ENCODE measurements at regions not wholly inside any gene's neighbourhood (a gene's known extent, or its start where the extent isn't known, plus 50 kb on each side); places are given as distances from the start of the nearest gene placed in this dataset.

- H3K18ac ChIP-seq (ENCODE audit: insufficient read length, low read depth, low read length) = no peak overlapping the region
- H2BK15ac ChIP-seq (ENCODE audit: low read depth, low read length) = no peak overlapping the region
- H4K8ac ChIP-seq (replicated peaks; ENCODE audit: insufficient read length, low read depth, low read length) = no peak overlapping the region
- H3K27me3 ChIP-seq (ENCODE audit: insufficient read depth, low read length) = no peaks in the 10 kb centered on the region
- no peak overlapping the region for H3K56ac ChIP-seq (ENCODE audit: insufficient read length, low read depth, low read length)
- no peak overlapping the region for H3K14ac ChIP-seq (ENCODE audit: insufficient read depth, low read length)
- no peaks in the 10 kb centered on the region for H3K79me2 ChIP-seq (ENCODE audit: insufficient read depth, low read length)
- no peaks in the 10 kb centered on the region for H4K20me1 ChIP-seq (ENCODE audit: control insufficient read depth, insufficient read depth, insufficient read length)
- no peak overlapping the region for H2BK120ac ChIP-seq (ENCODE audit: low read depth, low read length, poor library complexity, severe bottlenecking)
- no peak for DNase-seq
- H3K36me3 Mint-ChIP-seq (ENCODE audit: insufficient read depth in 1 of 3, low read depth in 3 of 3) = no peaks in the 10 kb centered on the region
- H2BK12ac ChIP-seq (ENCODE audit: insufficient read length, low read depth, low read length) = no peak overlapping the region
- no peak overlapping the region for H3K23ac ChIP-seq (ENCODE audit: insufficient read length, low read depth, low read length)
- no peak overlapping the region for H3K4me3 Mint-ChIP-seq
- H3K4me2 ChIP-seq (ENCODE audit: insufficient read depth, insufficient read length, low read length) = no peak overlapping the region
- H3K27ac ChIP-seq (ENCODE audit: insufficient read length, low read depth, low read length) = no peak overlapping the region
- no peak overlapping the region for H2BK5ac ChIP-seq (ENCODE audit: insufficient read length, low read length)
- no peaks in the 10 kb centered on the region for H3K9me3 Mint-ChIP-seq
- H3K4ac ChIP-seq (ENCODE audit: low read depth, low read length) = no peak overlapping the region
- TF ChIP-seq, protein P1, sequence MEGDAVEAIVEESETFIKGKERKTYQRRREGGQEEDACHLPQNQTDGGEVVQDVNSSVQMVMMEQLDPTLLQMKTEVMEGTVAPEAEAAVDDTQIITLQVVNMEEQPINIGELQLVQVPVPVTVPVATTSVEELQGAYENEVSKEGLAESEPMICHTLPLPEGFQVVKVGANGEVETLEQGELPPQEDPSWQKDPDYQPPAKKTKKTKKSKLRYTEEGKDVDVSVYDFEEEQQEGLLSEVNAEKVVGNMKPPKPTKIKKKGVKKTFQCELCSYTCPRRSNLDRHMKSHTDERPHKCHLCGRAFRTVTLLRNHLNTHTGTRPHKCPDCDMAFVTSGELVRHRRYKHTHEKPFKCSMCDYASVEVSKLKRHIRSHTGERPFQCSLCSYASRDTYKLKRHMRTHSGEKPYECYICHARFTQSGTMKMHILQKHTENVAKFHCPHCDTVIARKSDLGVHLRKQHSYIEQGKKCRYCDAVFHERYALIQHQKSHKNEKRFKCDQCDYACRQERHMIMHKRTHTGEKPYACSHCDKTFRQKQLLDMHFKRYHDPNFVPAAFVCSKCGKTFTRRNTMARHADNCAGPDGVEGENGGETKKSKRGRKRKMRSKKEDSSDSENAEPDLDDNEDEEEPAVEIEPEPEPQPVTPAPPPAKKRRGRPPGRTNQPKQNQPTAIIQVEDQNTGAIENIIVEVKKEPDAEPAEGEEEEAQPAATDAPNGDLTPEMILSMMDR (conservative IDR thresholded peaks at IDR 0.05) = no peak
- no peak overlapping the region for H4K91ac ChIP-seq (ENCODE audit: insufficient read length, low read depth, low read length)
- H2BK20ac ChIP-seq (ENCODE audit: low read depth, low read length, poor library complexity, severe bottlenecking) = no peak overlapping the region
- H3K79me1 ChIP-seq (ENCODE audit: insufficient read depth, low read depth, low read length, poor library complexity, severe bottlenecking) = no peaks in the 10 kb centered on the region
- no peak overlapping the region for H2AK5ac ChIP-seq (ENCODE audit: insufficient read length, low read length)
- no peaks in the 10 kb centered on the region for H3K4me1 ChIP-seq (ENCODE audit: insufficient read depth, low read length)
- H3K9me3 ChIP-seq (ENCODE audit: control insufficient read depth, low read depth, low read length) = no peaks in the 10 kb centered on the region
- peaks cover 1% of the 10 kb centered on the region; the same call in 1 of the 2 replicates for H3K27me3 Mint-ChIP-seq (ENCODE audit: low read depth)
- H3K23me2 ChIP-seq (ENCODE audit: insufficient read length, low read depth, low read length, poor library complexity, severe bottlenecking) = no peaks in the 10 kb centered on the region
- H2AFZ ChIP-seq (ENCODE audit: low read length) = no peak overlapping the region
- H3K4me1 Mint-ChIP-seq = peaks cover 0 to 2% of the 10 kb centered on the region in 2 experiments; a peak in 3 of 4 replicates
- H4K5ac ChIP-seq (ENCODE audit: insufficient read length, low read depth, low read length) = no peak overlapping the region
- H3K27ac Mint-ChIP-seq = no peak overlapping the region
- H3T11ph ChIP-seq (ENCODE audit: low read length) = no peak overlapping the region
- no peak overlapping the region for H3K9ac ChIP-seq (ENCODE audit: extremely low read depth, insufficient read length, low read length)
- WGBS (ENCODE audit: extremely low coverage, insufficient read length, low lambda C conversion rate) = no CpG with 5 or more reads among the region's 2 CpGs
These were observed 51.2 kb upstream of the CDK13 start for GRCh38 chr7:39898867-39899266.
